IMR-90 (cell line): ENCODE measurements at regions not wholly inside any gene's neighbourhood (a gene's known extent, or its start where the extent isn't known, plus 50 kb on each side); places are given as distances from the start of the nearest gene placed in this dataset.

Experiments
- ATAC-seq: fragments of 200-7000 bp; cut with Tn5 transposase; 2 replicates; pipeline ENCODE4 v1.9.1; 2020; ENCODE audit warnings: low read depth, mild to moderate bottlenecking, moderate library complexity
- BruUV-seq: library from RNA; stranded (reverse); fragments of 400-500 nt; replicated peaks from 2 replicates; lab custom pipeline; 2021; lab: Mats Ljungman, UMichigan
- CTCF ChIA-PET: fragments of 300-600 bp; formaldehyde crosslinking; extraction: SDS; loops from one replicate; lab custom pipeline; 2021; ENCODE audit warnings: antibody characterized with exemption; lab: Yijun Ruan, JAX
- POLR2A ChIA-PET: fragments of 300-600 bp; sonication (Branson Sonifier 250); formaldehyde crosslinking; loops from one replicate; lab custom pipeline; 2022; ENCODE audit warnings: antibody characterized with exemption; ENCODE audit not compliant: unreplicated experiment; lab: Charles Lee
- DNase-seq: peaks from one replicate; pipeline ENCODE4 v3.0.0; 2013
- H2AFZ ChIP-seq: replicated peaks from 2 replicates; pipeline ENCODE3; 2013; ENCODE audit warnings: low read length, mild to moderate bottlenecking; ENCODE audit not compliant: poor library complexity
- H2AK5ac ChIP-seq: 2 replicates; pipeline ENCODE4 v1.6.1; 2013; ENCODE audit warnings: low read depth, low read length, inconsistent platforms
- H2AK9ac ChIP-seq: replicated peaks from 2 replicates; pipeline ENCODE3; 2013; ENCODE audit warnings: mild to moderate bottlenecking, low read depth, low read length, moderate library complexity; ENCODE audit not compliant: poor library complexity
- H2BK120ac ChIP-seq: 2 replicates; pipeline ENCODE4 v1.6.1; 2013; ENCODE audit warnings: low read depth, low read length, inconsistent platforms
- H2BK15ac ChIP-seq: 3 replicates; pipeline ENCODE4 v1.6.1; 2013; ENCODE audit warnings: low read depth, low read length, inconsistent platforms
- H2BK20ac ChIP-seq: 2 replicates; pipeline ENCODE4 v1.6.1; 2013; ENCODE audit warnings: low read depth, mild to moderate bottlenecking, inconsistent platforms, low read length, moderate library complexity
- H2BK5ac ChIP-seq: 2 replicates; pipeline ENCODE4 v1.6.1; 2013; ENCODE audit warnings: mild to moderate bottlenecking, low read depth, low read length, inconsistent platforms; ENCODE audit not compliant: poor library complexity, severe bottlenecking
- H3K14ac ChIP-seq: replicated peaks from 2 replicates; pipeline ENCODE4 v1.6.1; 2013; ENCODE audit warnings: low read depth, low read length, inconsistent platforms
- H3K18ac ChIP-seq: 2 replicates; pipeline ENCODE4 v1.6.1; 2013; ENCODE audit warnings: low read depth, low read length, control low read depth
- H3K23ac ChIP-seq: 2 replicates; pipeline ENCODE4 v1.6.1; 2013; ENCODE audit warnings: low read depth, low read length, inconsistent platforms
- H3K27ac ChIP-seq: 2 replicates; pipeline ENCODE4 v1.5.1; 2013; ENCODE audit warnings: mild to moderate bottlenecking, control low read depth, low read length; ENCODE audit not compliant: insufficient read depth
- H3K27me3 ChIP-seq: 2 replicates; pipeline ENCODE4 v1.6.1; 2013; ENCODE audit warnings: low read length; ENCODE audit not compliant: control insufficient read depth, insufficient read depth
- H3K36me3 ChIP-seq: 2 replicates; pipeline ENCODE4 v1.6.1; 2013; ENCODE audit warnings: low read length, mixed read lengths; ENCODE audit not compliant: control insufficient read depth, insufficient read depth
- H3K4ac ChIP-seq: 2 replicates; pipeline ENCODE4 v1.6.1; 2013; ENCODE audit warnings: low read depth, low read length, inconsistent platforms
- H3K4me1 ChIP-seq: 2 replicates; pipeline ENCODE4 v1.6.1; 2013; ENCODE audit warnings: low read length, mixed read lengths; ENCODE audit not compliant: control insufficient read depth, insufficient read depth
- H3K4me2 ChIP-seq: 2 replicates; pipeline ENCODE4 v1.6.1; 2013; ENCODE audit warnings: low read depth, mild to moderate bottlenecking, control low read depth, low read length, moderate library complexity
- H3K4me3 ChIP-seq: 2 replicates; pipeline ENCODE4 v1.5.1; 2013; ENCODE audit warnings: low read depth, mild to moderate bottlenecking, control low read depth, low read length, moderate library complexity; ENCODE audit not compliant: insufficient read depth
- H3K56ac ChIP-seq: 2 replicates; pipeline ENCODE4 v1.6.1; 2013; ENCODE audit warnings: low read length, inconsistent platforms; ENCODE audit not compliant: insufficient read depth; ENCODE audit errors: extremely low read depth
- H3K79me1 ChIP-seq, 2 experiments: 2 replicates each; pipeline ENCODE4 v1.6.1; 2013; ENCODE audit warnings: low read length in 2 of 2, inconsistent platforms in 1 of 2, low read depth in 1 of 2
- H3K9ac ChIP-seq: 2 replicates; pipeline ENCODE4 v1.6.1; 2013; ENCODE audit warnings: low read depth, low read length, control low read depth
- H3K9me1 ChIP-seq: 2 replicates; pipeline ENCODE4 v1.6.1; 2013; ENCODE audit warnings: low read length, inconsistent platforms; ENCODE audit not compliant: insufficient read depth
- H3K9me3 ChIP-seq: 2 replicates; pipeline ENCODE4 v1.6.1; 2013; ENCODE audit warnings: low read length; ENCODE audit not compliant: control insufficient read depth, insufficient read depth
- H4K20me1 ChIP-seq: 2 replicates; pipeline ENCODE4 v1.6.1; 2013; ENCODE audit warnings: low read length, inconsistent platforms; ENCODE audit not compliant: insufficient read depth
- H4K5ac ChIP-seq: 2 replicates; pipeline ENCODE4 v1.6.1; 2013; ENCODE audit warnings: mild to moderate bottlenecking, low read depth, low read length, control low read depth
- H4K8ac ChIP-seq, 2 experiments: 2 replicates each; pipeline ENCODE4 v1.6.1; 2013; ENCODE audit warnings: low read depth in 2 of 2, low read length in 2 of 2, control low read depth in 1 of 2, inconsistent platforms in 1 of 2
- H4K91ac ChIP-seq: 2 replicates; pipeline ENCODE4 v1.6.1; 2013; ENCODE audit warnings: low read depth, low read length, inconsistent platforms; ENCODE audit not compliant: insufficient read depth
- CHD1 ChIP-seq: IDR thresholded peaks from 2 replicates; pipeline ENCODE4 v1.6.1; 2012; ENCODE audit warnings: low read depth, low read length, improper control_type of control experiment
- RAD21 ChIP-seq: IDR thresholded peaks from 2 replicates; pipeline ENCODE4 v1.6.1; 2012; ENCODE audit warnings: low read length, improper control_type of control experiment
- SMC3 ChIP-seq: fragments of 150-350 bp; IDR thresholded peaks from 2 replicates; pipeline ENCODE4 v1.6.1; 2016; ENCODE audit warnings: low read depth, mild to moderate bottlenecking, antibody characterized with exemption, low read length, moderate library complexity
- USF2 ChIP-seq: fragments of 150-350 bp; IDR thresholded peaks from 2 replicates; pipeline ENCODE4 v1.6.1; 2017; ENCODE audit warnings: mild to moderate bottlenecking, antibody characterized with exemption, low read length, low read depth
- WGBS, 2 experiments: methylation state at CpG; one replicate each; pipeline versions ENCODE4 v1.1.5 to v1.1.7; 2013; ENCODE audit warnings: missing lambda C conversion rate in 2 of 2; ENCODE audit not compliant: insufficient read length in 1 of 2; ENCODE audit errors: extremely low coverage in 2 of 2; 5-methylcytosine and 5-hydroxymethylcytosine counted together
- dilution Hi-C: fragments of 300-500 bp; cut with HindIII; formaldehyde crosslinking; loops from one replicate; pipeline ENCODE4 v1.14.3; 2018; ENCODE audit warnings: low sequenced_read_pairs; ENCODE audit not compliant: unreplicated experiment
- in situ Hi-C: fragments of 300-500 bp; cut with MboI; formaldehyde crosslinking; loops from 3 replicates; pipeline ENCODE4 v1.14.3; 2019; ENCODE audit warnings: low sequenced_read_pairs, inconsistent platforms, mixed read lengths
- intact Hi-C: fragments of 100-400 bp; cut with micrococcal nuclease; formaldehyde crosslinking; loops from 2 replicates; pipeline ENCODE4 v1.10.0; 2022
- TF ChIP-seq, protein P1 (sequence below): conservative IDR thresholded peaks from 2 replicates; pipeline ENCODE4 v1.5.1; 2012; ENCODE audit warnings: mild to moderate bottlenecking, low read depth, low read length, improper control_type of control experiment

GRCh38 chr6:146901940-146902816 is 302.0 kb upstream of the STXBP5 start:
- Histone ChIP-seq H3K4me2 (no peak overlapping the region), H3K14ac (no peak overlapping the region), H2AFZ (no peak overlapping the region), H3K9me3 (no peaks in the 10 kb centered on the region), H2BK5ac (no peak overlapping the region), H3K4me1 (peaks cover 4% of the 10 kb centered on the region; the same call in 1 of the 2 replicates), H3K27ac (no peak overlapping the region), H2AK9ac (no peak overlapping the region), H2AK5ac (peak overlapping the region; percentile 8; the same call in 1 of the 2 replicates), H4K5ac (no peak overlapping the region), H4K91ac (no peak overlapping the region), H4K8ac (no peak overlapping the region; a peak in 1 of 4 replicates), H3K79me1 (no peaks in the 10 kb centered on the region), H2BK15ac (0 out of 3 replicates have a peak overlapping the region, but pooled peaks have one; percentile 27), H3K23ac (no peak overlapping the region), H4K20me1 (no peaks in the 10 kb centered on the region), H3K9ac (no peak overlapping the region), H3K18ac (no peak overlapping the region), H2BK20ac (peak overlapping the region; percentile 26; the same call in 1 of the 2 replicates), H3K9me1 (peaks cover 2% of the 10 kb centered on the region; the same call in 1 of the 2 replicates), H3K4ac (peak overlapping the region; percentile 41; the same call in 1 of the 2 replicates), H2BK120ac (no peak overlapping the region; the same call in 1 of the 2 replicates), H3K4me3 (no peak overlapping the region), H3K27me3 (no peaks in the 10 kb centered on the region), H3K36me3 (no peaks in the 10 kb centered on the region), H3K56ac (no peak overlapping the region)
- dilution Hi-C loops = no loop called here
- intact Hi-C loops = no loop called here
- no TSS peak for BruUV-seq
- 90% methylated on average over 2 of the region's 6 CpGs; no CpG with 5 or more reads in 1 of the 2 experiments for WGBS, 2 experiments
- POLR2A ChIA-PET = no interaction called here
- TF ChIP-seq RAD21 = peak; percentile 58
- no peak for TF ChIP-seq USF2
- TF ChIP-seq, protein P1, sequence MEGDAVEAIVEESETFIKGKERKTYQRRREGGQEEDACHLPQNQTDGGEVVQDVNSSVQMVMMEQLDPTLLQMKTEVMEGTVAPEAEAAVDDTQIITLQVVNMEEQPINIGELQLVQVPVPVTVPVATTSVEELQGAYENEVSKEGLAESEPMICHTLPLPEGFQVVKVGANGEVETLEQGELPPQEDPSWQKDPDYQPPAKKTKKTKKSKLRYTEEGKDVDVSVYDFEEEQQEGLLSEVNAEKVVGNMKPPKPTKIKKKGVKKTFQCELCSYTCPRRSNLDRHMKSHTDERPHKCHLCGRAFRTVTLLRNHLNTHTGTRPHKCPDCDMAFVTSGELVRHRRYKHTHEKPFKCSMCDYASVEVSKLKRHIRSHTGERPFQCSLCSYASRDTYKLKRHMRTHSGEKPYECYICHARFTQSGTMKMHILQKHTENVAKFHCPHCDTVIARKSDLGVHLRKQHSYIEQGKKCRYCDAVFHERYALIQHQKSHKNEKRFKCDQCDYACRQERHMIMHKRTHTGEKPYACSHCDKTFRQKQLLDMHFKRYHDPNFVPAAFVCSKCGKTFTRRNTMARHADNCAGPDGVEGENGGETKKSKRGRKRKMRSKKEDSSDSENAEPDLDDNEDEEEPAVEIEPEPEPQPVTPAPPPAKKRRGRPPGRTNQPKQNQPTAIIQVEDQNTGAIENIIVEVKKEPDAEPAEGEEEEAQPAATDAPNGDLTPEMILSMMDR = peak; percentile 45
- TF ChIP-seq CHD1 = no peak
- TF ChIP-seq SMC3 = peak; percentile 51
- in situ Hi-C loops = loop anchor here (25.0 kb wide), 1 partner anchor 310 kb away; the partner anchor contains the start of gene STXBP5
- CTCF ChIA-PET = interaction anchor here (1.4 kb wide), 1 partner anchor 8 kb away, joined by 3 read pairs; no protein-coding TSS in a partner anchor
- ATAC-seq (no peak), DNase-seq (peak; percentile 23)
